RWPE1 (cell line): ENCODE measurements at regions not wholly inside any gene's neighbourhood (a gene's known extent, or its start where the extent isn't known, plus 50 kb on each side); places are given as distances from the start of the nearest gene placed in this dataset.

Source experiments
- CTCF ChIA-PET: fragments of 350-600 bp; sonication (Branson Sonifier 250); formaldehyde crosslinking; extraction: SDS; loops from one replicate; lab custom pipeline; 2021; lab: Yijun Ruan, JAX
- POLR2A ChIA-PET: fragments of 400-600 bp; formaldehyde crosslinking; extraction: SDS; loops from one replicate; lab custom pipeline; 2020; ENCODE audit warnings: antibody characterized with exemption; ENCODE audit not compliant: low non-redundant PET; lab: Yijun Ruan, JAX
- DNase-seq: peaks from one replicate; pipeline ENCODE4 v3.0.0; 2012; ENCODE audit warnings: low spot score
- H3K27ac ChIP-seq: fragments of 450-650 bp; 2 replicates; pipeline ENCODE4 v1.5.1; 2017
- CTCF ChIP-seq: fragments of 450-650 bp; conservative IDR thresholded peaks from 2 replicates; pipeline ENCODE4 v1.5.1; 2017; ENCODE audit warnings: low read depth, mild to moderate bottlenecking

GRCh38 chr19:23810496-23810895 is 51.8 kb upstream of the ZNF681 start:
- no peak for DNase-seq
- POLR2A ChIA-PET, result no interaction called here

More at GRCh38 chr19:23810496-23810895, 51.8 kb upstream of the ZNF681 start:
- H3K27ac ChIP-seq, result no peak overlapping the region
- CTCF ChIA-PET, result no interaction called here
- TF ChIP-seq CTCF, result no peak
